ENCODE measurements at regions not wholly inside any gene's neighbourhood (a gene's known extent, or its start where the extent isn't known, plus 50 kb on each side); places are given as distances from the start of the nearest gene placed in this dataset.
"Not testable (repeated sequence)": the region's sequence is repeated elsewhere in the genome, so short reads cannot be mapped to it uniquely, and the experiment has no call there.

GRCh38 chr16:85525420-85526184 lies 87.5 kb upstream of the GSE1 start:
- in situ Hi-C loops (cut with HindIII; ENCODE audit: low pct_unique_long_range_greater_than_20kb, low sequenced_read_pairs) = no loop called here
- no peak for DNase-seq (ENCODE audit: low read depth in 1 of 2, low spot score in 1 of 2)
- no peak for TF ChIP-seq JUND (IDR thresholded peaks at IDR 0.05; ENCODE audit: low read depth)

- no peak for TF ChIP-seq JUND (IDR thresholded peaks at IDR 0.05; ENCODE audit: low read depth)
- in situ Hi-C loops (cut with HindIII; ENCODE audit: low pct_unique_long_range_greater_than_20kb, low sequenced_read_pairs) = no loop called here
- DNase-seq (ENCODE audit: low read depth in 1 of 2, low spot score in 1 of 2) = no peak
Observed at GRCh38 chr16:85526185-85526974, 86.7 kb upstream of the GSE1 start.

GRCh38 chr16:85527042-85527766 lies 85.9 kb upstream of the GSE1 start:
- no peak for TF ChIP-seq JUND (IDR thresholded peaks at IDR 0.05; ENCODE audit: low read depth)
- DNase-seq (ENCODE audit: low read depth in 1 of 2, low spot score in 1 of 2) = no peak
- in situ Hi-C loops (cut with HindIII; ENCODE audit: low pct_unique_long_range_greater_than_20kb, low sequenced_read_pairs) = no loop called here

- no peak for TF ChIP-seq JUND (IDR thresholded peaks at IDR 0.05; ENCODE audit: low read depth)
- in situ Hi-C loops (cut with HindIII; ENCODE audit: low pct_unique_long_range_greater_than_20kb, low sequenced_read_pairs) = no loop called here
- peak in 1 of 2 experiments; percentile 56 for DNase-seq (ENCODE audit: low read depth in 1 of 2, low spot score in 1 of 2)
Observed at GRCh38 chr16:85527767-85528297, 85.3 kb upstream of the GSE1 start.

GRCh38 chr16:85528528-85529387 lies 84.4 kb upstream of the GSE1 start:
- no peak for TF ChIP-seq JUND (IDR thresholded peaks at IDR 0.05; ENCODE audit: low read depth)
- peak in 1 of 2 experiments; percentile 66 for DNase-seq (ENCODE audit: low read depth in 1 of 2, low spot score in 1 of 2)
- in situ Hi-C loops (cut with HindIII; ENCODE audit: low pct_unique_long_range_greater_than_20kb, low sequenced_read_pairs) = no loop called here

- in situ Hi-C loops (cut with HindIII; ENCODE audit: low pct_unique_long_range_greater_than_20kb, low sequenced_read_pairs) = no loop called here
- TF ChIP-seq JUND (IDR thresholded peaks at IDR 0.05; ENCODE audit: low read depth) = no peak
- DNase-seq (ENCODE audit: low read depth in 1 of 2, low spot score in 1 of 2) = peak; percentile 55 to 84
Observed at GRCh38 chr16:85529489-85530369, 83.4 kb upstream of the GSE1 start.

- DNase-seq (ENCODE audit: low read depth in 1 of 2, low spot score in 1 of 2) = no peak
- no peak for TF ChIP-seq JUND (IDR thresholded peaks at IDR 0.05; ENCODE audit: low read depth)
- in situ Hi-C loops (cut with HindIII; ENCODE audit: low pct_unique_long_range_greater_than_20kb, low sequenced_read_pairs) = no loop called here
Observed at GRCh38 chr16:85530370-85530739, 82.8 kb upstream of the GSE1 start.

GRCh38 chr16:85531516-85531915 lies 81.6 kb upstream of the GSE1 start:
- DNase-seq (ENCODE audit: low read depth in 1 of 2, low spot score in 1 of 2) = no peak
- in situ Hi-C loops (cut with HindIII; ENCODE audit: low pct_unique_long_range_greater_than_20kb, low sequenced_read_pairs) = no loop called here

GRCh38 chr16:85532147-85532546 lies 81.0 kb upstream of the GSE1 start:
- in situ Hi-C loops (cut with HindIII; ENCODE audit: low pct_unique_long_range_greater_than_20kb, low sequenced_read_pairs) = no loop called here
- no peak for TF ChIP-seq JUND (IDR thresholded peaks at IDR 0.05; ENCODE audit: low read depth)
- no peak for DNase-seq (ENCODE audit: low read depth in 1 of 2, low spot score in 1 of 2)

More at GRCh38 chr16:85531516-85531915, 81.6 kb upstream of the GSE1 start:
- no peak for TF ChIP-seq JUND (IDR thresholded peaks at IDR 0.05; ENCODE audit: low read depth)

- DNase-seq (ENCODE audit: low read depth in 1 of 2, low spot score in 1 of 2); in situ Hi-C loops (cut with HindIII; ENCODE audit: low pct_unique_long_range_greater_than_20kb, low sequenced_read_pairs): not testable (repeated sequence)
Observed at GRCh38 chr16:85533593-85533992, 79.5 kb upstream of the GSE1 start.

Data from T47D (cell line).